ENCODE measurements at regions not wholly inside any gene's neighbourhood (a gene's known extent, or its start where the extent isn't known, plus 50 kb on each side); places are given as distances from the start of the nearest gene placed in this dataset.
"Not testable (repeated sequence)": the region's sequence is repeated elsewhere in the genome, so short reads cannot be mapped to it uniquely, and the experiment has no call there.

GRCh38 chr5:119752921-119753886 lies 123.8 kb downstream of the FAM170A start:
- TF ChIP-seq CTCF (IDR thresholded peaks at IDR 0.05; ENCODE audit: low read depth, low read length, missing control alignments): no peak
- H3K4me3 ChIP-seq (replicated peaks; ENCODE audit: low read depth, low read length): no peak overlapping the region
- DNase-seq (ENCODE audit: extremely low read depth, low read depth): no peak

DNA sequence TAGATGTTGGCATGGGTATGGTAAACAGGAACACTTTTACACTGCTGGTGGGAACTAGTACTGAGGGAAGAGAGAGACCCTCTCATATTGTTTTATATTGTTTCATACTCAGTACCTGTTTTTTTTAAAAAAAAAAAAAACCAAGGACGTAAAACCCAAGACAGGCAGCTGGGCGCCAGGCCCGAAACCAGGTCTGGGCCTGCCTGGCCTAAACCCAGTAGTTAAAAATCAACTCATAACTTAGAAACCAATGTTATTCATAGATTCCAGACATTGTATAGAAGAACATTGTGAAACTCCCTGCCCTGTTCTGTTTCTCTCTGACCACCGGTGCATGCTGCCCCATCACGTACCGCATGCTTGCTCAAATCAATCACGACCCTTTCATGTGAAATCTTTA lies 125.5 kb downstream of the FAM170A start:
- not testable (repeated sequence) for H3K4me3 ChIP-seq (replicated peaks; ENCODE audit: low read depth, low read length); DNase-seq (ENCODE audit: extremely low read depth, low read depth)

DNA sequence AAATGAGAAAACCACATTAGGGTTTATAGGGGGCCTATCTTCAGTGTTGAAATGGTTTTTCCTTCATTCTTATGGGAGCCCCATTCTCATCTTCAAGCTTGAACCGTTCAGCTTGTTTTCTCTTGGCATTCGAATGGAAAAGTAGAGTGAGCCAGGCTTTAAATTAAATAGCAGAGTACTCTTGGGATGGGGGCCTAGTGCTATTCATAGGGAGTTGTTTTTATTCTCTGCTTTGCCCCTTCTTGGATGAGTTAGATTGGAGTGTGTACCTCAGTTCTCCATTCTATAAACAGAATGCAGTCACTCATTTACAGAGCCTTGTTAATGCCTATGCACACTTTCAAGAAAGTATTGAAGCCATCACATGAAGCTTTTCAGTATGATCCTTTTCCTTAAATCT lies 127.9 kb downstream of the FAM170A start:
- no peak for DNase-seq (ENCODE audit: extremely low read depth, low read depth)
- no peak for TF ChIP-seq CTCF (IDR thresholded peaks at IDR 0.05; ENCODE audit: low read depth, low read length, missing control alignments)
- no peak overlapping the region for H3K4me3 ChIP-seq (replicated peaks; ENCODE audit: low read depth, low read length)

GRCh38 chr5:119769695-119770693 lies 140.6 kb downstream of the FAM170A start:
- DNase-seq (ENCODE audit: extremely low read depth, low read depth): not testable (repeated sequence)

DNA sequence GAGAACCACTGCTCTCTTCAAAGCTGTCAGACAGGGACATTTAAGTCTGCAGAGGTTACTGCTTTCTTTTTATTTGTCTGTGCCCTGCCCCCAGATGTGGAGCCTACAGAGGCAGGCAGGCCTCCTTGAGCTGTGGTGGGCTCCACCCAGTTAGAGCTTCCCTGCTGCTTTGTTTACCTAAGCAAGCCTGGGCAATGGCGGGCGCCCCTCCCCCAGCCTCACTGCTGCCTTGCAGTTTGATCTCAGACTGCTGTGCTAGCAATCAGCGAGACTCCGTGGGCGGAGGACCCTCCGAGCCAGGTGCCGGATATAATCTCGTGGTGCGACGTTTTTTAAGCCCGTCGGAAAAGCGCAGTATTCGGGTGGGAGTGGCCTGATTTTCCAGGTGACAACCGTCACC lies 150.8 kb downstream of the FAM170A start:
- H3K4me3 ChIP-seq (replicated peaks; ENCODE audit: low read depth, low read length); DNase-seq (ENCODE audit: extremely low read depth, low read depth): not testable (repeated sequence)

More at GRCh38 chr5:119769695-119770693, 140.6 kb downstream of the FAM170A start:
- H3K4me3 ChIP-seq (replicated peaks; ENCODE audit: low read depth, low read length): not testable (repeated sequence)

GRCh38 chr5:119785057-119785456 lies 155.7 kb downstream of the FAM170A start:
- DNase-seq (ENCODE audit: extremely low read depth, low read depth): no peak
- no peak for TF ChIP-seq CTCF (IDR thresholded peaks at IDR 0.05; ENCODE audit: low read depth, low read length, missing control alignments)
- H3K4me3 ChIP-seq (replicated peaks; ENCODE audit: low read depth, low read length): no peak overlapping the region

- no peak for DNase-seq (ENCODE audit: extremely low read depth, low read depth)
- TF ChIP-seq CTCF (IDR thresholded peaks at IDR 0.05; ENCODE audit: low read depth, low read length, missing control alignments): no peak
Observed at GRCh38 chr5:119789406-119790117, 160.2 kb downstream of the FAM170A start.

More at GRCh38 chr5:119789406-119790117, 160.2 kb downstream of the FAM170A start:
- no peak overlapping the region for H3K4me3 ChIP-seq (replicated peaks; ENCODE audit: low read depth, low read length)

Data from HFF-Myc (cell line).